GM18499 (cell line): ENCODE measurements at regions not wholly inside any gene's neighbourhood (a gene's known extent, or its start where the extent isn't known, plus 50 kb on each side); places are given as distances from the start of the nearest gene placed in this dataset.
"Not testable (repeated sequence)": the region's sequence is repeated elsewhere in the genome, so short reads cannot be mapped to it uniquely, and the experiment has no call there.

Experiments used
- ATAC-seq: cut with Tn5 transposase; IDR thresholded peaks from one replicate; pipeline ENCODE4 v1.9.1; 2021; ENCODE audit warnings: moderate number of reproducible peaks; ENCODE audit not compliant: insufficient read depth, unreplicated experiment

GRCh38 chr10:29217292-29217738 lies 71.6 kb upstream of the LYZL1 start:
- no peak for ATAC-seq

- no peak for ATAC-seq
Measured at GRCh38 chr10:29223326-29223725, 65.5 kb upstream of the LYZL1 start.

GRCh38 chr10:29224631-29225030 lies 64.2 kb upstream of the LYZL1 start:
- ATAC-seq: no peak

- ATAC-seq: no peak
Measured at GRCh38 chr10:29227201-29227600, 61.7 kb upstream of the LYZL1 start.

GRCh38 chr10:29228562-29228961 lies 60.3 kb upstream of the LYZL1 start:
- no peak for ATAC-seq

- no peak for ATAC-seq
Measured at GRCh38 chr10:29229258-29229705, 59.6 kb upstream of the LYZL1 start.

GRCh38 chr10:29236910-29237309 lies 52.0 kb upstream of the LYZL1 start:
- not testable (repeated sequence) for ATAC-seq

- ATAC-seq: no peak
Measured at GRCh38 chr10:29237786-29238185, 51.1 kb upstream of the LYZL1 start.

- ATAC-seq: no peak
Measured at GRCh38 chr10:29238523-29239135, 50.2 kb upstream of the LYZL1 start.
